GM12892 (cell line): ENCODE measurements at regions not wholly inside any gene's neighbourhood (a gene's known extent, or its start where the extent isn't known, plus 50 kb on each side); places are given as distances from the start of the nearest gene placed in this dataset.

ENCODE experiments used
- POLR2A ChIP-seq: IDR thresholded peaks from 2 replicates; pipeline ENCODE4 v1.6.1; 2011; ENCODE audit warnings: low read depth, low read length, control low read depth
- POLR2AphosphoS5 ChIP-seq: IDR thresholded peaks from 2 replicates; pipeline ENCODE4 v1.6.1; 2011; ENCODE audit warnings: low read depth, low read length, control low read depth
- TAF1 ChIP-seq: IDR thresholded peaks from 2 replicates; pipeline ENCODE4 v1.6.1; 2011; ENCODE audit warnings: low read depth, mild to moderate bottlenecking, control low read depth, low read length, borderline replicate concordance

DNA sequence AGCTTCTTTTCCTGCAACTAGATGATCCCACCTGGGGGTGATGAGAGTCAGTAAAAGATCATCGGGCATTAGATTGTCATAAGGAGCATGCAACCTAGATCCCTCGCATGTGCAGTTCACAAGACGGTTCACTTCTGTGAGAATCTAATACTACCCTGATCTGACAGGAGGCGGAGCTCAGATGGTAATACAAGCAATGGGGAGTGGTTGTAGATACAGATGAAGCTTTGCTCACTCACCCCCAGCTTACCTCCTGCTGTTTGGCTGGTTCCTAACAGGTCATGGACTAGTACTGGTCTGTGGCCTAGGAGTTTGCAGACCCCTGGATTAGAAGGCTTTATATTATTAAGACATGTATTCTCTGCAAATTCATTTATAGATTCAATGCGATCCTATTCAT is 181.6 kb upstream of the MGMT start:
- no peak for TF ChIP-seq POLR2A
- no peak for TF ChIP-seq POLR2AphosphoS5
- no peak for TF ChIP-seq TAF1
